Tibial nerve (tissue), 4 donors: ENCODE measurements at regions not wholly inside any gene's neighbourhood (a gene's known extent, or its start where the extent isn't known, plus 50 kb on each side); places are given as distances from the start of the nearest gene placed in this dataset.

ENCODE experiments used
- CTCF ChIP-seq, 5 experiments: fragments of 200-600 bp in 3 of 5; fragments of 450-650 bp in 2 of 5; sonication (generic) in 3 of 5; IDR thresholded peaks; one replicate each; pipeline ENCODE4 v1.5.1; 2016 to 2019; ENCODE audit warnings: antibody characterized with exemption in 5 of 5, mild to moderate bottlenecking in 3 of 5, moderate library complexity in 2 of 5
- EP300 ChIP-seq, 2 donors: sonication (generic); formaldehyde crosslinking; IDR thresholded peaks; one replicate each; pipeline ENCODE4 v1.6.1; 2017; ENCODE audit warnings: antibody characterized with exemption in 2 of 2, mild to moderate bottlenecking in 1 of 2
- POLR2A ChIP-seq, 2 donors: fragments of 450-650 bp; IDR thresholded peaks; one replicate each; pipeline ENCODE4 v1.6.1; 2017; ENCODE audit warnings: antibody characterized with exemption in 2 of 2, mild to moderate bottlenecking in 2 of 2, moderate library complexity in 2 of 2

GRCh38 chr22:34783436-34783835, 282.5 kb upstream of the ISX start:
- TF ChIP-seq CTCF (IDR thresholded peaks at IDR 0.05) (no peak), POLR2A (IDR thresholded peaks at IDR 0.05) (no peak), EP300 (IDR thresholded peaks at IDR 0.05) (no peak)
